Psoas muscle (tissue), 7 donors: ENCODE measurements at regions not wholly inside any gene's neighbourhood (a gene's known extent, or its start where the extent isn't known, plus 50 kb on each side); places are given as distances from the start of the nearest gene placed in this dataset.
"Not testable (repeated sequence)": the region's sequence is repeated elsewhere in the genome, so short reads cannot be mapped to it uniquely, and the experiment has no call there.

Source experiments
- ATAC-seq, 4 donors: fragments of 200-7000 bp; cut with Tn5 transposase; one replicate each; pipeline ENCODE4 v1.9.1; 2020; ENCODE audit warnings: moderate library complexity in 3 of 4, mild to moderate bottlenecking in 2 of 4
- DNase-seq, 2 donors: peaks; one replicate each; pipeline ENCODE4 v3.0.0-alpha.2; 2020
- H3K27ac ChIP-seq: fragments of 200-600 bp; one replicate; pipeline ENCODE4 v1.8.0; 2022
- H3K27me3 ChIP-seq, 3 donors: fragments of 200-600 bp in 1 of 3; one replicate each; pipeline versions ENCODE4 v1.6.1 to v1.8.0; 2013 to 2022; ENCODE audit warnings: low read length in 2 of 3, mild to moderate bottlenecking in 2 of 3, moderate library complexity in 1 of 3; ENCODE audit not compliant: insufficient read depth in 3 of 3
- H3K36me3 ChIP-seq, 2 donors: fragments of 200-600 bp in 1 of 2; one replicate each; pipeline versions ENCODE4 v1.6.1 to v1.8.0; 2013 to 2022; ENCODE audit warnings: low read depth in 1 of 2, mild to moderate bottlenecking in 1 of 2, moderate library complexity in 1 of 2; ENCODE audit not compliant: insufficient read depth in 1 of 2
- H3K4me1 ChIP-seq: fragments of 200-600 bp; one replicate; pipeline ENCODE4 v1.8.0; 2022
- H3K4me3 ChIP-seq: fragments of 200-600 bp; one replicate; pipeline ENCODE4 v1.8.0; 2022; ENCODE audit warnings: mild to moderate bottlenecking
- H3K9me3 ChIP-seq: fragments of 200-600 bp; one replicate; pipeline ENCODE4 v1.8.0; 2022
- WGBS, 3 donors: extraction: QIAGEN DNeasy Blood & Tissue Kit; methylation state at CpG; one replicate each; pipeline versions ENCODE4 v1.1.6 to v1.1.7; 2013; 5-methylcytosine and 5-hydroxymethylcytosine counted together
- intact Hi-C, 2 donors: fragments of 100-400 bp; cut with DNase I; formaldehyde crosslinking; loops; one replicate each; pipeline versions ENCODE4 v1.11.0 to v1.14.2; 2022
- TF ChIP-seq, protein P1 (sequence below): fragments of 200-600 bp; IDR thresholded peaks from one replicate; pipeline ENCODE4 v1.8.0; 2022; ENCODE audit warnings: antibody characterized with exemption
- donor health status: healthy with polysubstance abuse.
- donor health status: DM: no; HTN: no; CAD: no; lungs with moderate emphysema.
- donor health status: Bipolar disorder and iron deficiency.
- donor health status: healthy.
- donor health status: DM: yes; HTN: yes; CAD: no.
- donor health status: DM: no; HTN: no; CAD: no.
- donor health status: DM: yes; HTN: yes; CAD: no.

DNA sequence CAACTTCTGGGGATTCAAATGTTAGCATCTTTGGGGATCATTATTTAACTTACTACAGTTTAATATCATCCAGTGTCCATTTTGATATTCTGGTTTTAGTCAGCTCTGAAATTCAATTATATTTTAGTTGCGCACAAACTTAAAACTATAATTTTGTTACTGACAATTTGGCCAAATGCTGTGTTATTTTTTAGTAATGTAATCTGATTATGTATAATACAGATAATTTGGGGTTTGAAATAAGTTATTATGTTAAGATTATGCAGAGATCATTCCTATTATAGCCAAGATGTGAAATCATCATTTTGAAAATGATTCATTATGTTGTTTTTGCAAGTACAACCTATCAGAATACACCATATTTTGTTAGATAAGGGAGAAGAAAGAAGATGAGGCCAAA lies 706.1 kb downstream of the ROBO2 start:
- ATAC-seq: no peak
- Histone ChIP-seq H3K9me3 (no peaks in the 10 kb centered on the region), H3K36me3 (no peaks in the 10 kb centered on the region), H3K4me1 (no peaks in the 10 kb centered on the region), H3K27ac (no peak overlapping the region), H3K27me3 (no peaks in the 10 kb centered on the region), H3K4me3 (no peak overlapping the region)
- TF ChIP-seq, protein P1, sequence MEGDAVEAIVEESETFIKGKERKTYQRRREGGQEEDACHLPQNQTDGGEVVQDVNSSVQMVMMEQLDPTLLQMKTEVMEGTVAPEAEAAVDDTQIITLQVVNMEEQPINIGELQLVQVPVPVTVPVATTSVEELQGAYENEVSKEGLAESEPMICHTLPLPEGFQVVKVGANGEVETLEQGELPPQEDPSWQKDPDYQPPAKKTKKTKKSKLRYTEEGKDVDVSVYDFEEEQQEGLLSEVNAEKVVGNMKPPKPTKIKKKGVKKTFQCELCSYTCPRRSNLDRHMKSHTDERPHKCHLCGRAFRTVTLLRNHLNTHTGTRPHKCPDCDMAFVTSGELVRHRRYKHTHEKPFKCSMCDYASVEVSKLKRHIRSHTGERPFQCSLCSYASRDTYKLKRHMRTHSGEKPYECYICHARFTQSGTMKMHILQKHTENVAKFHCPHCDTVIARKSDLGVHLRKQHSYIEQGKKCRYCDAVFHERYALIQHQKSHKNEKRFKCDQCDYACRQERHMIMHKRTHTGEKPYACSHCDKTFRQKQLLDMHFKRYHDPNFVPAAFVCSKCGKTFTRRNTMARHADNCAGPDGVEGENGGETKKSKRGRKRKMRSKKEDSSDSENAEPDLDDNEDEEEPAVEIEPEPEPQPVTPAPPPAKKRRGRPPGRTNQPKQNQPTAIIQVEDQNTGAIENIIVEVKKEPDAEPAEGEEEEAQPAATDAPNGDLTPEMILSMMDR: no peak
- intact Hi-C loops: no loop called here
- WGBS, 3 donors: 98% methylated on average over 1 of the region's 1 CpG
- DNase-seq: no peak

DNA sequence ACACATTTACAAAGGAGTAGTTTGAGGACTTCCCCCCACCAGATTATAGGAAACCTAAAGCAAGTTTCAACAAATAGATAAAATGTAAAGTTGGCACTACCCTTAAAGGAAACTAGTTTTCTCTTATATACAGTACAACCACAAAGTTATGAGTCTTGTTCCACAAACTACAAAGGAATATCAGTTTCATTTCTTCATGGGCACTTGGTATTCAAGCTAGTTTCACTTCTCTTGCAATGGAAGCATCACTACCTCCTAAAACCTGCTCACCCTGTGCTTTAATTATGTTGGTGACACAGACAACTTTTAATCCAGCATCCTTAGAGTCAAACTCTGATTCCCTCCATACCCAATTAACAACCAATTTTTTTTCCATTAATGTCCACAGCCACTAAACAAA lies 707.0 kb downstream of the ROBO2 start:
- DNase-seq: no peak
- Histone ChIP-seq H3K4me3 (no peak overlapping the region), H3K27ac (no peak overlapping the region), H3K9me3 (no peaks in the 10 kb centered on the region), H3K36me3 (no peaks in the 10 kb centered on the region), H3K4me1 (no peaks in the 10 kb centered on the region), H3K27me3 (no peaks in the 10 kb centered on the region)
- TF ChIP-seq, protein P1: no peak
- intact Hi-C loops: no loop called here
- ATAC-seq: no peak

DNA sequence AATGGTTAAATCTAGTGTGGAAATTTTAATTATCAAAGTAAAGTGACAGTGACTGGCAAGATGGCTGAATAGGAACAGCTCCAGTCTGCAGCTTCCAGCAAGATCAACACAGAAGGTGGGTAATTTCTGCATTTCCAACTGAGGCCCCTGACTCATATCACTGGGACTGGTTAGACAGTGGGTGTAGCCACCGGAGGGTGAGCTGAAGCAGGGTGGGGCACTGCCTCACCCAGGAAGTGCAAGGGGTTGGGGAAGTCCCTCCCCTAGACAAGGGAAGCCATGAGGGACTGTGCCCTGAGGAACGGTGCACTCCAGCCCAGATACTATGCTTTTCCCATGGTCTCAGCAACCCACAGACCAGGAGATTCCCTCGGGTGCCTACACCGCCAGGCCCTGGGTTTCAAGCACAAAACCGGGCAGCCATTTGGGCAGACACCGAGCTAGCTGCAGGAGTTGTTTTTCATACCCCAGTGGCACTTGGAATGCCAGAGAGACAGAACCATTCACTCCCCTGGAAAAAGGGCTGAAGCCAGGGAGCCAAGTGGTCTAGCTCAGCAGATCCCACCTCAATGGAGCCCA lies 716.6 kb downstream of the ROBO2 start:
- H3K27ac ChIP-seq, H3K9me3 ChIP-seq, intact Hi-C loops, H3K27me3 ChIP-seq, H3K4me3 ChIP-seq, ATAC-seq, H3K36me3 ChIP-seq, H3K4me1 ChIP-seq, DNase-seq: not testable (repeated sequence)
- WGBS, 3 donors: 89 to 92% (median 91%) methylated on average over 6 of the region's 6 CpGs

DNA sequence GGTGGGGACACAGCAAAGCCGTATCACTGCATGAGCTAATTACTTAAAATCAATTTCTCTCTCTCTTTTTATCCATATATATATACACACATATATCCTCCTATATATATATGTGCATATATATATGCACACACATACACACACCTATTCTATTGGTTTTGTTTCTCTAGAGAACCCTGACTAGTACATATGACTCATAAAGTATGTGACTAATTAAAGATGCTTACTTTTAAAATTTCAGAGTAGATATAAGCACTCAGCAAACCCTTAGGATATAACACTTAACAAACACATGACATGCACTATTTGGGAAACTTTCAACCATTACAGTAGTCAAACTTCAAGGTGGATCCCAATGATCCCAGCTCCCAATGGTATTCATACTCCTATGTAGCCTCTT lies 732.6 kb downstream of the ROBO2 start:
- Histone ChIP-seq H3K9me3 (no peaks in the 10 kb centered on the region), H3K27me3 (no peaks in the 10 kb centered on the region), H3K4me1 (no peaks in the 10 kb centered on the region), H3K4me3 (no peak overlapping the region), H3K36me3 (no peaks in the 10 kb centered on the region), H3K27ac (no peak overlapping the region)
- intact Hi-C loops: no loop called here
- ATAC-seq: no peak
- WGBS, 3 donors: 89 to 100% (median 89%) methylated on average over 1 of the region's 1 CpG
- DNase-seq: no peak
- TF ChIP-seq, protein P1: no peak

DNA sequence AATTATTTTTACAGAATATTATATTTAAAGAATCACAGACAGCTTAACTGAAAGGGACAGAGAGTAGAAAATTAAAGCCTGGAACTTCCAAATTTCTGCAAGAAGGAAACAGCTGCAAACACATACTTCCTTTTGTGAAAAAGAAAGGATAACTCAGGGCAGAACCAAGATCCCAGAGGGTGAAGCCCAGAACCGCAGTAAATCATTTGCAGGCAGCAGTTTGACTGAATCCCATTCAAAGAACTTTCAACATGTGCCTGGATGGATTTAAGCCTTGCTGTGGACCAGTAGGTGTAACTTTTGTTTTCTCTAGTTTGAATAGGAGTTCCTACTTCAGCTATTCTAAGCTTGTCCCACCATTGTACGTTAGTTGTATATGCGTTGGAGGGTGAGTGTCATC lies 733.2 kb downstream of the ROBO2 start:
- ATAC-seq (no peak), DNase-seq (no peak)
- H3K9me3 ChIP-seq: no peaks in the 10 kb centered on the region
- H3K36me3 ChIP-seq: no peaks in the 10 kb centered on the region
- no peak overlapping the region for H3K27ac ChIP-seq
- intact Hi-C loops: no loop called here
- H3K4me3 ChIP-seq: no peak overlapping the region
- no peaks in the 10 kb centered on the region for H3K4me1 ChIP-seq
- no peaks in the 10 kb centered on the region for H3K27me3 ChIP-seq
- WGBS, 3 donors: 80 to 82% (median 82%) methylated on average over 3 of the region's 3 CpGs
- TF ChIP-seq, protein P1: no peak
